HG03196 (cell line): ENCODE measurements at regions not wholly inside any gene's neighbourhood (a gene's known extent, or its start where the extent isn't known, plus 50 kb on each side); places are given as distances from the start of the nearest gene placed in this dataset.
A peak's percentile ranks its signal among the peaks of the same experiment; 100 is the strongest.
"Not testable (repeated sequence)": the region's sequence is repeated elsewhere in the genome, so short reads cannot be mapped to it uniquely, and the experiment has no call there.

ENCODE experiments used
- ATAC-seq: cut with Tn5 transposase; IDR thresholded peaks from one replicate; pipeline ENCODE4 v1.9.1; 2021; ENCODE audit not compliant: unreplicated experiment

DNA sequence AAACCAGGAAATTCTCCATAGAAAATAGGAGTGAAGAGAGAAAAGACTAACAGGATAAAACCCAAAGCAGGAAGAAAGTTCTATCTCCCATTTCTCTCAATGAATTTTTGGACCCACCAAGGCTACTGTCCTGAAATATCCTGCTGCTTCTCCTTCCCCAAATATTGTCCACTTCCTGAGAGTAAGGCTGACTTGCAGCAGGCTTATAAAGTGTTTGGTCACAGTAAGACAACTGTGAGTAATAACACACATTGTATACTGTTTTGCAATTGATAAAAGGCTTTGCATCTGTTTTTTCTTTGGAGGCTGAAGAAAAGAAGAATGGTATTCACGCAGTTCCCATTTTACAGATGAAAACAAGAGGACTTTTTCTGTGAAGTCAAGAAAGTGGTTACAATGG is 52.8 kb downstream of the FOXD4L6 start:
- ATAC-seq, result not testable (repeated sequence)

DNA sequence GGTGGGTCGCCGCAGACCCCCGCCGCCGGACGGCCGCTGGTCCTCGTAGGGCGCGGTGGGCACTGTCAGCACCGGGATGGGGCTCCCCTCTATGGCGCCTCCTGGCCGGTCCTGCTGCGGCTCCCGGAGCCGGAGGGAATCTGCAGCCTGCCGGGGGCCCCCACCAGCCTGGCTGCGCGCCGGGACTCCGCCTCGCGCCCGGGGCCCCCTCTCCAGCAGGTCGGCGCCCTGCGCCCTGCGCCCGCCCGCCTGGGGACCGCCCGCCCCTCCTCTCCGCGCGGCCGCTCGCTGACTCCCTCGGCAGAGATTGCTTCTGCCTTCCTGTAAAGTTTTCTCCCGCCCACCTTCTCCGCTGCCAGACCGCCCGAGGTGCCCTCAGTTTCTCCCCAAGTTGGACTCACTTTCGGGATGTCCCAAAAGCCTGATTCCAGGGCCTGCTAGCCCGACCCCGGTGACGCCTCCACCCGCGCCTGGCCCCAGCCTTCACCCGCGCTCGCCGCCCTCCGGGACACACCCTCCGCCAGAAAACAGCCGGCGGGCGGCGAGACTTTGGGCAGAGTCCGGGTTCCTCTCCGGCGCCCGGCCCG is 54.0 kb downstream of the FOXD4L6 start:
- ATAC-seq, result peak; percentile 46

DNA sequence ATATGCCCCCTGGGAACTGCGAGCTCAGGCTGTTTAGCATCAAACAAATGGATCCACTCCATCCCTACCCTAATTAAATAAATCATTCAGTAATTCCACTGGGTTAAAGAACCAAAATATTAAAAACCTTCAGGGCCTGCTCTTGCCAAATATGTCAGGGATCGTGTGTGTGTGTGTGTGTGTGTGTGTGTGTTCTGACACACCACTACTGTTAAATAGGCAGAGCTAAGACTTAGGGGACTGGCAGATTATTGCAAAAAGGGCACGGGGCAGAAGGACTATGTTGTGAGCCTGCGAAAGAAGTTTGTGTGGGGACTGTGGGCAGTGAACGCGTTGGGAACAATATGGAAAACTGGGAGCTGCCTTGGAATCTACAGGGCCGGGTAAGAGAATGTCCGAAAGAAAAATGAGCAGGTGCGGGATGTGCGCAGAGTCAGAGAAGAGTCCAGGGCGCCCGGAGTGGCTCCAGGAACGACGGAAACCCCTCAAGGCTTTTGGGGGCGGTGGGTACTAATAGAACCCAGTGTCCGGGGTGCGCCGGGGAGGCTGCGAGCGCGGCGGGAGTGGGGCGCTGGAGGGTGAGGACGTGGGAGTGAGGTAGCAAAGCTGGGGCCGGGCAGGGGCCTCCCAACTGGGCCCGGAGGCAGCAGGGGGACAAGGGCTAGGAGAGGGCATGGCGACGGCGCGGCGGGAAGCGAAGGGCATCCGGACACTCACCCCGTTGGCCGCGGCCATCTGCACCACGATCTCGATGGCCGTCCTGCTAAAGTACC is 54.8 kb downstream of the FOXD4L6 start:
- not testable (repeated sequence) for ATAC-seq

GRCh38 chr9:41064125-41064795 is 64.2 kb downstream of the FOXD4L6 start:
- ATAC-seq, result peak; percentile 72

DNA sequence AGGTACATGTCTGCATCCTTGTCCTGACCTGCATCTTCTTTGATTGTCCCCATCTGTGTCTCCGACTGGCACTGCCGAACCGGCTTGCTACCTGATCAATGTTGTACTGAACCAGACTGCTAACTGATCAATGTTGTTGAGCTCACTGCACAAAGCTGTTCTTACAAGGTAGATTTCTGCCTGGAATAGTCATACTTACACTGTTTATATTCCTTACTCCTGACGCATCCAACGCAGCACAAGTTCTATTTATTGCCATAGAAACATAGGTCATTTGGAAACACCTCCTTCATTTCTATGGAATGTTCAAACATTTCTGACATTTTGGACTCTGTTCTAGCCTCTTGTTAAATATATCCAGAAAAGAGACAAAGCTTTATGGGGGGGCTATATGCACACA is 65.2 kb downstream of the FOXD4L6 start:
- ATAC-seq, result not testable (repeated sequence)

- not testable (repeated sequence) for ATAC-seq
Observed at GRCh38 chr9:41059603-41060002, 68.9 kb downstream of the FOXD4L6 start.

DNA sequence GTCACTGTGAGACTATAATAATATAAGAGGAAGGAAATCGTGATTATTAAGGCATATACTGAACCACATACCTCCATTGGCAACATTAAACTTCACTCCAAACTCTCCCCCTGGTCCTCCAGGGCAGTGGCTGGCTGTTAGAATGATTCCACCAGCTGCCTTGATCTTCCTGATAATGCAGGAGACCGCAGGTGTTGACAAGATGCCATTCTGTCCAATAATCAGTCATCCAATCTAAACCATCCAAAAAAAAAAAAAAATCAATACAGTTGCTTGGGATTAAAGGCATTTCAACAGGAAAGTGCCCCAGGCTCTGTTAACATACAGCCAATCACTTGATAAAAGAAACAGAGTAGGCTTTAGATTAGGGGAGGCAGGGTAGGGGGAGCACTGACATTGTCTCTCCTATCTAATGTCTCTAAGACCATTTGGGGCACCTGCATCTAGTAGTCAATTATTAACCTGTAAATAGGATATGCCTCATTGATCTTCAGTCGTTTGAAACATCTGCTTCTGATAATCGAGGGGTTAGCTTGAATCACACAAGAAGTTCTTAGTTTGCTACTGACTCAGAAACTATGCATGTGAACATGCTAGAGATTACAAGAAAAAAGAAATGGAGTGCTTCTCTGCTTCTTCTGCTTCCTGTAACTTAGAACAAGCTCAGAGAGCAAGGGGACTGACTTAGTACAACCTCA is 74.7 kb downstream of the FOXD4L6 start:
- ATAC-seq, result peak; percentile 82

- not testable (repeated sequence) for ATAC-seq
Observed at GRCh38 chr9:41048672-41049071, 79.8 kb downstream of the FOXD4L6 start.

- ATAC-seq, result not testable (repeated sequence)
Observed at GRCh38 chr9:41047792-41048191, 80.7 kb downstream of the FOXD4L6 start.

DNA sequence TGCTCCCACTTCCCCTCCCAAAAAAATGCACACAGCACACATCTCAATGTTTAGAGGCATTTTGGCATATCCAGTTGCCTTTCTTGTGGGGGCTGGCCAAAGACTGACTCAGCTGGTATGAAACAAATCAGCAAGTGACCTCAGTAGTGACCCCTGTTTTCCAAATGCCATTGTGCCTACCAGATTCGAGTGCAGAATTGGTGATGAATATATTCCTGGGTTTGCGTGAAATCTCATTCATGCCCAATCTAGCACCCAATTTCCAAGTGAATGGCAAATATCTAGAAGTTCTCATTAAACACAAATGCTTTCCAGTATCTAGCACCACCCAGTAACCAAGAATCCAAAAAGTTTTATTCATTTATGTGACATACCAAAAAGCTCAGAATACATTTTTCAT is 83.6 kb downstream of the FOXD4L6 start:
- ATAC-seq, result not testable (repeated sequence)

DNA sequence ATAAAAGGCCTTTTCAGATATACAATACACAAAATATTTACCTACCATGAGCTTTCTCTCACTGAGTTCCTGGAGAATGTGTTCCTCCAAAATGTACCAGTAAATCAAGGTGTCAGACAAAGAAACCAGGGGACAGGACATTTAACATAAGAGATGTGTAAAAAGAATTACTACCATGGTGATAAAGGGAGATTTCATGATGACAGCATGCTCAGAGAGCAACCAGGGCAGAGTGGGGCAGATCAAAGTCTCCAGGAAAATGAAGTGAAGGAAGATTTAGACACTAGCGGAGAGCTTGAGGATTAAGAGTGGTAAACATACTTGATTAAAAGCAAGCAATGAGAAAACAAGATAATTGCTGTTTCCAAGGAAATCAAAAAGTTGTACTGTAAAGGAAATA is 85.0 kb downstream of the FOXD4L6 start:
- not testable (repeated sequence) for ATAC-seq

DNA sequence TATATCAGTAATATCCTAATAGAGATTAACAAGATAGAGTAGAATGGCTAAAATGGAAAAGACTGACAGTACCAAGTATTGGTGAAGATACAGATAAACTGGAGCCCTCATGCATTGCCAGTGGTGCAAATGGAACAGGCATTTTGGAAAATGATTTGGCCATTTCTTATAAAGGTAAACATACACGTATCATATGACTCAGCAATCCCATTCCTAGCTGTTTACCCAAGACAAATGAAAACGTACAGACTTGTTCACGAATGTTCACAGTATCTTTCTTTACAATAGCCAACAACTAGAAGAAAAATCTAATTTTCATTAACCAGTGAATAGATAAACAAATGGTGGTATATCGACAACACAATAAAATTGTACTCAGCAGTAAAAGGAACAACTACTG is 86.4 kb downstream of the FOXD4L6 start:
- not testable (repeated sequence) for ATAC-seq

DNA sequence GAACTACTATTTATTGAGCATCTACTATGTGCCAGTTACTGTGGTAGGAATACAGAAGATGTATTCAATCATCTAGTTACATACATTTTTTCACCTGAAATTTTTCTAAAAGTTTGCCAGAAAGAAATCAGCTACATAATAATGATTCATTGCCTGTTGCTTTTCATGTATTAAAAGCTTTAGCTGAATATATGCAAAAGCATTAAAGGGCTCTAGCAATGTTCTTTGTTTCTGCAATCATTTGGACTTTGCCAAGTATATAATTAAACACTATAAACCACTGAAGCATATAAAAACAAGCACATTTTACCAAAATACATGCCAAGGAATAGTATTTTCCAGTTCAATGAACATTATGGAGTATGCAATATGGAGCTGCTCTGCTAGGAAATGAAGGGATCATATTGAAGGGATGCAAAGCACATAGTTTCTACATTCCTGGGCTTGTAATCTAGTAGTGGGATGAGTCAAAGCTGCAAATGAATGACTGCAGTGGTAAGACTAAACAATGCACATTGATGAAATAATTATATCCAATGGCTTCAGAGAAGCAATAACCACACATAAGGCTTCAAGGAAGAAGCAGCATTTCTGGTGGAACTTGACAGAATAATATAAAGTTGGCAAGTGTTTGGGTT is 87.7 kb downstream of the FOXD4L6 start:
- ATAC-seq, result not testable (repeated sequence)

GRCh38 chr9:41035276-41035675 is 93.2 kb downstream of the FOXD4L6 start:
- ATAC-seq, result not testable (repeated sequence)

DNA sequence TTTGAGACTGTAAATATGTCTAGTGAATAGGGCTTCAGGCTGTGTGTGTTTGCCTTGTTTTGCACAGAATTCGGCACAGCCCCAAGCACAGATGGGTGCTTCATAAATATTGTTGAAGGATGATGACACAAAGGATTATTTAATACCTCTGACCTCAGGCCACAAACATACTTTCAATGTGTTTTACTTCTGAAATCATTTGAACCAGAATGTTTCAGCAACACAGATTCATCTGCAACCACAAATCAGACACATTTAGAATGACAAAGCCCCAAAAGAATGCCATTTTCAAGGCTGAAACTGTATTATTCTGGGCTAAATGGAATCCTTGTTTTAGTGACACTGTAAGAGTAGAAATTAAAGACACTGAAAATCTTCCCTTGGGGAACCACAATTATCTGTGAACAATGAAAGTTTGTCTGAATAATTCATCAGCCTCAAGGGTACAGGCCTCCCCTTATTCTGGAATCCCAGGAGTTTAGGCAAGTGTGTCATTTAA is 93.7 kb downstream of the FOXD4L6 start:
- ATAC-seq, result not testable (repeated sequence)

DNA sequence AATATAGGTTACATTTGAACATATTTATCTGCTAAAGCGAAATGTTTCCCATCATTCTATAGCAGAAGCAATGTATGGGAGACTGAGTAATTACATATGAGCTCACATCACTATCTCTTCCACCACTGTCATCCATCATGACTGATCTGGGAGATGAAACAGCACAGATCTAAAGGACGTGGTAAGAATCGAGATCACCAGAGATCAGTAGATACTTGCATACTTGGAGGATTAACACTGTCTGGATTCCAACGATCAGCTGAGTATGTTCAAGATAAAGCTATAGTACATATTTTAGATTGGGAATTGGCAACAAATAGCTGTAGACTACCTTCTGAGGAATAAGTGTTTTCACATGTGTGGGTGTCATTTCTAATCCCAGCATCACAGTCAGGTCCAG is 94.6 kb downstream of the FOXD4L6 start:
- not testable (repeated sequence) for ATAC-seq

GRCh38 chr9:41033360-41033759 is 95.1 kb downstream of the FOXD4L6 start:
- not testable (repeated sequence) for ATAC-seq

DNA sequence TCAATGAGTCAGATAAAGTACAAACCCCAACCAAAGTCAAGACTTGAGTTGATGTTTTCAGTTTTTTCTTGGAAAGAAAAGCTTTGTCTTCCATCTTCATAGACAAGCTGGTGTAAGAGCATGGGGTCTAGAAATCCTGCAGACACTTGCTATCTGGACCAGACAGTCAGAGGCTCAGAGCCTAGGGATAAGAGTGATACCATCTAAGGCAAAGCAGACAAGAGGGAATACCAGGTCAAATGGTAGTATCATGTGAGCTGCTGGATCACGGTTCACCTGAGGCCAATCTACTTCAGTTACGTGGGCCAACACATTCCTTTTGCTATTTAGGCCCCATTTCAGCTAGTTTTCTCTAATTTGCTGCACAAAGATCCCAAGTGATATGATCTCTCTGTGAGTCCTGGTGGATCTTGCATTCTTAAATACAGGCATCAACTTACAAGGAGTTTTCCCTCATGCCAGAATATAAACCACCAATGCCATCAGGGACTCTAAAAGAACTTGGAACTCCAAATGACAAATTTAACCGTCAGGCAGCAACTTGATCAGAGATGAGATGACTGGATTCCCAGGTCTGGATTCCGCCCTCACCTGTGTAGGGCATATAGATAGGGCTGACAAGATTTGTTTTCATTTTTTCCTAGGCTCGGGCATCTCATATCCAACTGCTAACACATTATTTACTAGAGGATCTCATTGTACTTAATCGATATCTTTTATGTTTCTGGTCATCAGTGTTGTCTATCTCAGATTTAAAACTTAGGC is 101.4 kb downstream of the FOXD4L6 start:
- not testable (repeated sequence) for ATAC-seq

DNA sequence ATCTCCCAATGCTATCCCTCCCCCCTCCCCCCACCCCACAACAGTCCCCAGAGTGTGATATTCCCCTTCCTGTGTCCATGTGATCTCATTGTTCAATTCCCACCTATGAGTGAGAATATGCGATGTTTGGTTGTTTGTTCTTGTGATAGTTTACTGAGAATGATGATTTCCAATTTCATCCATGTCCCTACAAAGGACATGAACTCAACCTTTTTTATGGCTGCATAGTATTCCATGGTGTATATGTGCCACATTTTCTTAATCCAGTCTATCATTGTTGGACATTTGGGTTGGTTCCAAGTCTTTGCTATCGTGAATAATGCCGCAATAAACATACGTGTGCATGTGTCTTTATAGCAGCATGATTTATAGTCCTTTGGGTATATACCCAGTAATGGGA is 106.1 kb downstream of the FOXD4L6 start:
- ATAC-seq, result not testable (repeated sequence)
